Activated T-helper 17 cell treated with anti-CD3 and anti-CD28 coated beads, Interleukin-2, amount 50 U/mL, for 72 hours (primary cell): ENCODE measurements at regions not wholly inside any gene's neighbourhood (a gene's known extent, or its start where the extent isn't known, plus 50 kb on each side); places are given as distances from the start of the nearest gene placed in this dataset.
"Not testable (repeated sequence)": the region's sequence is repeated elsewhere in the genome, so short reads cannot be mapped to it uniquely, and the experiment has no call there.

Source experiments
- ATAC-seq: fragments of 150-1000 bp; cut with Tn5 transposase; replicated peaks from 2 replicates; pipeline ENCODE4 v1.10.0; 2021; ENCODE audit warnings: mild to moderate bottlenecking, moderate library complexity
- H3K27ac Mint-ChIP-seq: one replicate; pipeline ENCODE4 v1.8.0; 2022; ENCODE audit warnings: mixed read lengths
- H3K27me3 Mint-ChIP-seq: one replicate; pipeline ENCODE4 v1.8.0; 2022; ENCODE audit warnings: mixed read lengths
- H3K36me3 Mint-ChIP-seq: one replicate; pipeline ENCODE4 v1.8.0; 2022; ENCODE audit warnings: low read depth, mild to moderate bottlenecking, mixed read lengths
- H3K4me1 Mint-ChIP-seq: one replicate; pipeline ENCODE4 v1.8.0; 2022; ENCODE audit warnings: mixed read lengths
- H3K4me3 Mint-ChIP-seq: one replicate; pipeline ENCODE4 v1.8.0; 2022; ENCODE audit warnings: mild to moderate bottlenecking, mixed read lengths
- H3K9me3 Mint-ChIP-seq: one replicate; pipeline ENCODE4 v1.8.0; 2022; ENCODE audit warnings: mixed read lengths

GRCh38 chr7:109549471-109550193, 980.0 kb downstream of the DNAJB9 start:
- H3K27ac Mint-ChIP-seq, result no peak overlapping the region
- H3K36me3 Mint-ChIP-seq, result no peaks in the 10 kb centered on the region
- no peaks in the 10 kb centered on the region for H3K4me1 Mint-ChIP-seq
- no peaks in the 10 kb centered on the region for H3K27me3 Mint-ChIP-seq
- ATAC-seq, result no peak
- H3K9me3 Mint-ChIP-seq, result peaks cover 4% of the 10 kb centered on the region
- H3K4me3 Mint-ChIP-seq, result no peak overlapping the region

DNA sequence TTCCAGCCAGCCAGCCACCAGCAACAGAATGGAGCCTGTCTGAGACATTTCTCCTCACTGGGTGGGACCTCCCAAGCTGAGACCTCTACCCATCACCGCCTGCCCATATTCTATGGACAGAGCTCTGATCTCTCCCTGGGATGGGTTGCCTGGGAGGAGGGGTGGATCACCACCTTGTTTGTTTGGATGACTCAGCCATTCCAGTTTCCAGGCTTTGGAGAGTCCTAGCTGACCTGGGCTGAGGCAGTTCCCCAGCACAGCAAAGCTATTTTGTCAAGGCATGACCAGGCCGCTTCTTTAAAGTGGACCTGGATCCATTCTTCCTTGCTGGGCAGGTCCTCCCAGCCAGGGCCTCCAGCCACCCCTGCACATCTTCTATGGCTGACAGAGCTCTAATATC, 982.3 kb downstream of the DNAJB9 start:
- Mint-ChIP-seq H3K4me1 (no peaks in the 10 kb centered on the region), H3K9me3 (peaks cover 7% of the 10 kb centered on the region), H3K27ac (no peak overlapping the region), H3K4me3 (no peak overlapping the region), H3K27me3 (no peaks in the 10 kb centered on the region), H3K36me3 (no peaks in the 10 kb centered on the region)
- no peak for ATAC-seq

DNA sequence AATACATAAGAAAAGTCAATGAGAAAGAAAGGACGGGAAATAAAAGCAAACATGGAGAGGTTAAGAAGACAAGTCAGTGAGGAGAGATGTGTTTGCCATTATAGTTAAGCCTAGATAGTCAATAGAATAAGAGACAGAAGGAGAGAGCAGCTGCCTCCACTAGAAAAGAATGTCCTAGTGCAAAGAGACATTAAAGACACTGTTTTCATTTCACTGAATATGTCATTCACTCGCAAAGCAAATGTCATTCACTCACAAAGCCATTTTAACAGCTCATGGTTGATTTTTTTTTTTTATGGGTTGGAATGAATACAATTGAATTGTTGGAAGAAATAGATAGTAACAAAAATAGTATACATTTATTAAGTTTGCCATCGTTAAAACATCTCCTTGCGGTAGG, 1007.6 kb downstream of the DNAJB9 start:
- Mint-ChIP-seq H3K4me1 (no peaks in the 10 kb centered on the region), H3K27ac (no peak overlapping the region), H3K4me3 (no peak overlapping the region), H3K27me3 (no peaks in the 10 kb centered on the region), H3K36me3 (no peaks in the 10 kb centered on the region), H3K9me3 (no peaks in the 10 kb centered on the region)
- ATAC-seq, result no peak

- H3K4me1 Mint-ChIP-seq, result no peaks in the 10 kb centered on the region
- no peaks in the 10 kb centered on the region for H3K36me3 Mint-ChIP-seq
- no peaks in the 10 kb centered on the region for H3K27me3 Mint-ChIP-seq
- ATAC-seq, result no peak
- H3K9me3 Mint-ChIP-seq, result peaks cover 3% of the 10 kb centered on the region
- no peak overlapping the region for H3K27ac Mint-ChIP-seq
- H3K4me3 Mint-ChIP-seq, result no peak overlapping the region
Measured at GRCh38 chr7:109579901-109580300, 1010.2 kb downstream of the DNAJB9 start.

DNA sequence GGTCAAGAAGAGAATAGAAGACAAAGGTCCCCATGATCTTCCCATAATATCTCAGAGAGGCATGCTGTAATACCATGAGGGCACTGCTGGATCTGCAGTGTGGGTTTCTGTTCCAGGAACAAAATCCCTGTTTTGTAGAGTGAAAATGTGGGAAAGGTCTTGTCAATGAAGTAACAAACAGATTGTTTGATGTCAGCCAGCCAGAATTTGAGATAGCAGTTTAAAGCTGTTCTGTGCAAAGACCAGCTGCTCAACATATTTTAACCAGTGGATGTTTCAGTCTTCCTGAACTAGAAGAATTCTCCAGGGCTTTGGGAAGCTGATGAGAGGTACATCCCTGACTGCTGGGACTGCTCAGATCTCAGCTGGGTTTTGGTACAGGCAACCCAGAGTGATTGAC, 1012.5 kb downstream of the DNAJB9 start:
- H3K4me3 Mint-ChIP-seq, result no peak overlapping the region
- H3K4me1 Mint-ChIP-seq, result no peaks in the 10 kb centered on the region
- H3K9me3 Mint-ChIP-seq, result peaks cover 8% of the 10 kb centered on the region
- H3K27ac Mint-ChIP-seq, result no peak overlapping the region
- H3K36me3 Mint-ChIP-seq, result no peaks in the 10 kb centered on the region
- ATAC-seq, result no peak
- no peaks in the 10 kb centered on the region for H3K27me3 Mint-ChIP-seq

GRCh38 chr7:109596948-109597347, 1027.3 kb downstream of the DNAJB9 start:
- H3K9me3 Mint-ChIP-seq, H3K4me1 Mint-ChIP-seq, H3K4me3 Mint-ChIP-seq, H3K36me3 Mint-ChIP-seq, H3K27me3 Mint-ChIP-seq, H3K27ac Mint-ChIP-seq, ATAC-seq: not testable (repeated sequence)

DNA sequence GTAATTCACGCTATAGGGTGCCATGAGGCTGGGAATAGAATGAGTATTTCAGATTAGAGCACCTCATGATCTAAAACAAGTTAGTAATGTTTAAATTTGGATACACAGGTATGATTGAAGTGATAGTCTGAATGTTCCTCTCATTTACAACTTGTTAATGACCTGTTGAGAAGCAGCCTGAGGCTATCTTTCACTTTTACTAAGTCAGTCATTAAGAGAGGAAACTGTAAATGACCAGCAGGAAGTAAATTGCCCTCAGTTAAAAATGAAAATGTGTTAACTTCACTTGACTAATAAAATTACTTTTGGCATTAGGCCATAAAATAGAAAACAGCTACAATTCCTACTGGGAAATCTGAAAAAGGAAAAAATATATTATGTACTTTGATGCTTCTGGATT, 1042.0 kb downstream of the DNAJB9 start:
- H3K27ac Mint-ChIP-seq, result no peak overlapping the region
- H3K4me3 Mint-ChIP-seq, result no peak overlapping the region
- no peaks in the 10 kb centered on the region for H3K36me3 Mint-ChIP-seq
- H3K9me3 Mint-ChIP-seq, result peaks cover 3% of the 10 kb centered on the region
- H3K4me1 Mint-ChIP-seq, result no peaks in the 10 kb centered on the region
- ATAC-seq, result no peak
- H3K27me3 Mint-ChIP-seq, result no peaks in the 10 kb centered on the region

- H3K27ac Mint-ChIP-seq, result no peak overlapping the region
- H3K36me3 Mint-ChIP-seq, result no peaks in the 10 kb centered on the region
- no peak overlapping the region for H3K4me3 Mint-ChIP-seq
- no peak for ATAC-seq
- no peaks in the 10 kb centered on the region for H3K27me3 Mint-ChIP-seq
- peaks cover 3% of the 10 kb centered on the region for H3K9me3 Mint-ChIP-seq
- H3K4me1 Mint-ChIP-seq, result no peaks in the 10 kb centered on the region
Measured at GRCh38 chr7:109616551-109617069, 1046.9 kb downstream of the DNAJB9 start.

DNA sequence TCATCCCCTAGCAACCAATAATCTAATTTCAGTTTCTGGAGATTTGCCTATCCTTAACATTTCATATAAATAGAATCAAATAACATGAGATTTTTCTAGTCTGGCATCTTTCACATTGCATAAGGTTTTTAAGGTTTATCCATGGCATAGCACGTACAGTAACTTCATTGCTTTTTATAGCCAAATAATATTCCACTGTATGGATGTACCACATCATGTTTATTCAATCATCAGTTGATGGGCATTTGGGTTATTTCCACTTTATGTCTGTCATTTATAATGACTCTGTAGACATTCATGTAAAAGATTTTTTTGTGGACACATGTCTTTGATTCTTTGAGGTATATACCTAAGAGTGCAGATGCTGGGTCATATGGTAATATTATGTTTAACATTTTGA, 1052.6 kb downstream of the DNAJB9 start:
- no peaks in the 10 kb centered on the region for H3K27me3 Mint-ChIP-seq
- no peaks in the 10 kb centered on the region for H3K4me1 Mint-ChIP-seq
- no peaks in the 10 kb centered on the region for H3K9me3 Mint-ChIP-seq
- H3K27ac Mint-ChIP-seq, result no peak overlapping the region
- no peaks in the 10 kb centered on the region for H3K36me3 Mint-ChIP-seq
- ATAC-seq, result no peak
- no peak overlapping the region for H3K4me3 Mint-ChIP-seq

- H3K27me3 Mint-ChIP-seq, H3K4me3 Mint-ChIP-seq: not testable (repeated sequence)
Measured at GRCh38 chr7:109632890-109633289, 1063.2 kb downstream of the DNAJB9 start.

GRCh38 chr7:109635374-109635773, 1065.7 kb downstream of the DNAJB9 start:
- no peak overlapping the region for H3K27ac Mint-ChIP-seq

More at GRCh38 chr7:109632890-109633289, 1063.2 kb downstream of the DNAJB9 start:
- H3K36me3 Mint-ChIP-seq, H3K27ac Mint-ChIP-seq, H3K9me3 Mint-ChIP-seq, ATAC-seq, H3K4me1 Mint-ChIP-seq: not testable (repeated sequence)

GRCh38 chr7:109637428-109637990, 1067.8 kb downstream of the DNAJB9 start:
- no peaks in the 10 kb centered on the region for H3K36me3 Mint-ChIP-seq
- H3K9me3 Mint-ChIP-seq, result peaks cover 2% of the 10 kb centered on the region
- no peaks in the 10 kb centered on the region for H3K4me1 Mint-ChIP-seq
- H3K4me3 Mint-ChIP-seq, result no peak overlapping the region
- H3K27me3 Mint-ChIP-seq, result no peaks in the 10 kb centered on the region
- H3K27ac Mint-ChIP-seq, result no peak overlapping the region
- no peak for ATAC-seq

More at GRCh38 chr7:109635374-109635773, 1065.7 kb downstream of the DNAJB9 start:
- no peaks in the 10 kb centered on the region for H3K27me3 Mint-ChIP-seq
- no peak overlapping the region for H3K4me3 Mint-ChIP-seq
- ATAC-seq, result no peak
- H3K36me3 Mint-ChIP-seq, result no peaks in the 10 kb centered on the region
- H3K9me3 Mint-ChIP-seq, result peaks cover 9% of the 10 kb centered on the region
- no peaks in the 10 kb centered on the region for H3K4me1 Mint-ChIP-seq

DNA sequence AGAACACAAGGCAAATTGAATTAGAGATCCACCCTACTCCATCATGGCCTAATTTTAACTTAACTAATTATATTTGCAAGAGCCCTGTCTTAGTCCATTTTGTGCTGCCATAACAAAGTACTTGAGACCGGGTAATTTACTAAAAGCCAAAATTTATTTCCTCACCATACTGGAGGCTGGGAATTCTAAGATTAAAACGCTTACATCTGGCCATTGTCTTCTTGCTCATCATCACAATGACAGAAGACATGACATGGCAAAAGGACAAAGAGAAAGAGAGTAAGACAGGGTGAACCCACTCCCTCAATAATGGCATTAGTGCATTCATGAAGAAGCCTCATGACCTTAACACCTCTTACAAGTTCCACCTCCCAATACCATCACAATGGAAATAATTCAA, 1068.6 kb downstream of the DNAJB9 start:
- Mint-ChIP-seq H3K9me3 (no peaks in the 10 kb centered on the region), H3K36me3 (no peaks in the 10 kb centered on the region), H3K4me1 (no peaks in the 10 kb centered on the region), H3K27ac (no peak overlapping the region), H3K27me3 (no peaks in the 10 kb centered on the region), H3K4me3 (no peak overlapping the region)
- no peak for ATAC-seq

GRCh38 chr7:109639561-109639960, 1069.9 kb downstream of the DNAJB9 start:
- no peak for ATAC-seq
- H3K9me3 Mint-ChIP-seq, result no peaks in the 10 kb centered on the region
- no peak overlapping the region for H3K27ac Mint-ChIP-seq
- no peak overlapping the region for H3K4me3 Mint-ChIP-seq
- H3K36me3 Mint-ChIP-seq, result no peaks in the 10 kb centered on the region
- H3K4me1 Mint-ChIP-seq, result no peaks in the 10 kb centered on the region
- H3K27me3 Mint-ChIP-seq, result no peaks in the 10 kb centered on the region

GRCh38 chr7:109641445-109641844, 1071.8 kb downstream of the DNAJB9 start:
- H3K27me3 Mint-ChIP-seq, result no peaks in the 10 kb centered on the region
- no peak overlapping the region for H3K27ac Mint-ChIP-seq
- H3K36me3 Mint-ChIP-seq, result no peaks in the 10 kb centered on the region
- no peak overlapping the region for H3K4me3 Mint-ChIP-seq
- ATAC-seq, result no peak
- no peaks in the 10 kb centered on the region for H3K4me1 Mint-ChIP-seq
- H3K9me3 Mint-ChIP-seq, result peaks cover 3% of the 10 kb centered on the region
